H1 (cell line): ENCODE measurements at regions not wholly inside any gene's neighbourhood (a gene's known extent, or its start where the extent isn't known, plus 50 kb on each side); places are given as distances from the start of the nearest gene placed in this dataset.

Experiments
- CTCF ChIA-PET: fragments of 300-600 bp; sonication (Branson Sonifier 250); formaldehyde crosslinking; loops from one replicate; lab custom pipeline; 2021; ENCODE audit not compliant: partially characterized antibody; lab: Charles Lee
- POLR2A ChIA-PET: fragments of 300-600 bp; sonication (Branson Sonifier 250); formaldehyde crosslinking; loops from one replicate; lab custom pipeline; 2021; ENCODE audit warnings: inconsistent platforms; ENCODE audit not compliant: partially characterized antibody; lab: Charles Lee
- DNase-seq, 2 experiments: peaks; one replicate each; pipeline versions ENCODE4 v3.0.0 to v3.0.0-alpha.2; 2010 to 2022; ENCODE audit warnings: low spot score in 2 of 2, low read depth in 1 of 2, mixed read lengths in 1 of 2
- FAIRE-seq: peaks from 2 replicates; lab custom pipeline; 2011; peaks lifted over from hg19 to GRCh38; lab: Jason Lieb, UNC
- H2AFZ ChIP-seq: 2 replicates; pipeline ENCODE4 v1.8.1; 2012; ENCODE audit warnings: low read length, inconsistent platforms
- H2AK5ac ChIP-seq: 2 replicates; pipeline ENCODE4 v1.6.1; 2013; ENCODE audit warnings: low read depth, low read length
- H2BK120ac ChIP-seq: replicated peaks from 2 replicates; pipeline ENCODE3; 2013; ENCODE audit warnings: low read depth, low read length, inconsistent platforms
- H2BK12ac ChIP-seq: 2 replicates; pipeline ENCODE4 v1.6.1; 2013; ENCODE audit warnings: low read depth, low read length
- H2BK15ac ChIP-seq: 2 replicates; pipeline ENCODE4 v1.6.1; 2013; ENCODE audit warnings: low read length
- H2BK20ac ChIP-seq: 2 replicates; pipeline ENCODE4 v1.6.1; 2013; ENCODE audit warnings: low read length
- H2BK5ac ChIP-seq: 2 replicates; pipeline ENCODE4 v1.6.1; 2013; ENCODE audit warnings: low read depth, low read length
- H3K14ac ChIP-seq: 2 replicates; pipeline ENCODE4 v1.6.1; 2013; ENCODE audit warnings: inconsistent platforms; ENCODE audit not compliant: insufficient read length
- H3K18ac ChIP-seq: 2 replicates; pipeline ENCODE4 v1.6.1; 2013; ENCODE audit warnings: low read length; ENCODE audit errors: extremely low read depth
- H3K23ac ChIP-seq: 2 replicates; pipeline ENCODE4 v1.6.1; 2013; ENCODE audit warnings: inconsistent platforms; ENCODE audit not compliant: insufficient read length
- H3K23me2 ChIP-seq: 2 replicates; pipeline ENCODE4 v1.6.1; 2013; ENCODE audit warnings: low read depth, low read length
- H3K27ac ChIP-seq: 2 replicates; pipeline ENCODE4 v1.6.1; 2011; ENCODE audit warnings: low read depth, low read length, inconsistent platforms
- H3K27me3 ChIP-seq, 4 experiments: replicated peaks in 1 of 4; 1 replicate in 1 of 4; 2 replicates in 3 of 4; pipeline versions ENCODE4 v1.6.1 to v1.8.1; 2011 to 2013; ENCODE audit warnings: low read length in 3 of 4, mild to moderate bottlenecking in 3 of 4, inconsistent platforms in 2 of 4, mixed read lengths in 2 of 4, moderate library complexity in 1 of 4; ENCODE audit not compliant: control insufficient read depth in 3 of 4, insufficient read depth in 3 of 4; ENCODE audit errors: extremely low read depth in 1 of 4
- H3K36me3 ChIP-seq, 4 experiments: 2 replicates each; pipeline versions ENCODE4 v1.6.1 to v1.8.1; 2011 to 2013; ENCODE audit warnings: mild to moderate bottlenecking in 4 of 4, low read length in 3 of 4, moderate library complexity in 2 of 4, control low read depth in 1 of 4, inconsistent platforms in 1 of 4; ENCODE audit not compliant: insufficient read depth in 4 of 4, control insufficient read depth in 2 of 4
- H3K4ac ChIP-seq: replicated peaks from 2 replicates; pipeline ENCODE3; 2013; ENCODE audit warnings: low read length, low read depth, mixed read lengths, inconsistent platforms; ENCODE audit not compliant: insufficient read length
- H3K4me1 ChIP-seq, 4 experiments: replicated peaks in 1 of 4; 1 replicate in 1 of 4; 2 replicates in 3 of 4; pipeline versions ENCODE4 v1.6.1 to v1.8.1; 2011 to 2013; ENCODE audit warnings: low read length in 3 of 4, inconsistent platforms in 2 of 4, mixed read lengths in 1 of 4; ENCODE audit not compliant: insufficient read depth in 4 of 4, control insufficient read depth in 3 of 4
- H3K4me2 ChIP-seq, 2 experiments: 2 replicates each; pipeline versions ENCODE4 v1.6.1 to v1.8.1; 2011 to 2013; ENCODE audit warnings: low read depth in 2 of 2, low read length in 2 of 2, control low read depth in 1 of 2, inconsistent platforms in 1 of 2, mild to moderate bottlenecking in 1 of 2; ENCODE audit not compliant: insufficient read depth in 1 of 2
- H3K4me3 ChIP-seq, 4 experiments: fragments of 200-600, 300-600 bp in 1 of 4; sonication (generic), shearing (Covaris generic), sonication (Bioruptor Twin) in 1 of 4; 2 replicates each; pipeline versions ENCODE4 v1.5.1 to v1.8.1; 2011 to 2016; ENCODE audit warnings: low read length in 4 of 4, low read depth in 3 of 4, control low read depth in 2 of 4, inconsistent platforms in 2 of 4, mild to moderate bottlenecking in 2 of 4, mixed read lengths in 1 of 4, moderate library complexity in 1 of 4; ENCODE audit not compliant: insufficient read depth in 2 of 4; ENCODE audit errors: extremely low read depth in 1 of 4
- H3K56ac ChIP-seq: replicated peaks from 2 replicates; pipeline ENCODE3; 2013; ENCODE audit warnings: low read depth, mild to moderate bottlenecking, mixed read lengths, low read length, inconsistent platforms; ENCODE audit not compliant: insufficient read length
- H3K79me1 ChIP-seq: 2 replicates; pipeline ENCODE4 v1.6.1; 2013; ENCODE audit warnings: low read depth, low read length, control low read depth
- H3K79me2 ChIP-seq, 2 experiments: 2 replicates each; pipeline versions ENCODE4 v1.6.1 to v1.8.1; 2012 to 2013; ENCODE audit warnings: low read length in 2 of 2, mild to moderate bottlenecking in 2 of 2, inconsistent platforms in 1 of 2; ENCODE audit not compliant: insufficient read depth in 2 of 2, control insufficient read depth in 1 of 2
- H3K9ac ChIP-seq, 4 experiments: replicated peaks in 1 of 4; 1 replicate in 1 of 4; 2 replicates in 3 of 4; pipeline versions ENCODE4 v1.6.1 to v1.8.1; 2011 to 2013; ENCODE audit warnings: low read depth in 3 of 4, low read length in 3 of 4, control low read depth in 2 of 4, mild to moderate bottlenecking in 2 of 4, moderate library complexity in 2 of 4, inconsistent platforms in 1 of 4; ENCODE audit errors: extremely low read depth in 1 of 4
- H3K9me3 ChIP-seq, 2 experiments: 2 replicates each; pipeline versions ENCODE4 v1.6.1 to v1.8.1; 2012 to 2013; ENCODE audit warnings: mild to moderate bottlenecking in 2 of 2, moderate library complexity in 2 of 2, control low read depth in 1 of 2, inconsistent platforms in 1 of 2, low read depth in 1 of 2, low read length in 1 of 2, mixed read lengths in 1 of 2; ENCODE audit not compliant: insufficient read depth in 2 of 2
- H4K20me1 ChIP-seq, 2 experiments: replicated peaks in 1 of 2; 2 replicates each; pipeline versions ENCODE3 to v1.8.1; 2011 to 2013; ENCODE audit warnings: inconsistent platforms in 2 of 2, low read length in 2 of 2, mild to moderate bottlenecking in 1 of 2; ENCODE audit not compliant: insufficient read depth in 2 of 2, control insufficient read depth in 1 of 2
- H4K5ac ChIP-seq: 2 replicates; pipeline ENCODE4 v1.6.1; 2013; ENCODE audit warnings: low read length, low read depth, mixed read lengths, inconsistent platforms; ENCODE audit not compliant: insufficient read length
- H4K8ac ChIP-seq: 2 replicates; pipeline ENCODE4 v1.8.0; 2013; ENCODE audit warnings: mild to moderate bottlenecking, moderate library complexity, low read length, inconsistent platforms; ENCODE audit not compliant: insufficient read depth; ENCODE audit errors: extremely low read depth
- H4K91ac ChIP-seq: replicated peaks from 2 replicates; pipeline ENCODE3; 2013; ENCODE audit warnings: low read length, mixed read lengths, inconsistent platforms; ENCODE audit not compliant: insufficient read length
- BCL11A ChIP-seq, 2 experiments: IDR thresholded peaks; one replicate each; pipeline ENCODE4 v1.6.1; 2011; ENCODE audit warnings: low read depth in 2 of 2, low read length in 2 of 2, mild to moderate bottlenecking in 2 of 2
- EP300 ChIP-seq, 2 experiments: IDR thresholded peaks; 1 replicate in 1 of 2; 2 replicates in 1 of 2; pipeline ENCODE4 v1.6.1; 2011 to 2012; ENCODE audit warnings: low read depth in 2 of 2, low read length in 2 of 2, mild to moderate bottlenecking in 2 of 2, borderline replicate concordance in 1 of 2, inconsistent platforms in 1 of 2, moderate library complexity in 1 of 2
- HDAC2 ChIP-seq, 2 experiments: fragments of 300-600 bp in 1 of 2; sonication (generic) in 1 of 2; IDR thresholded peaks; 2 replicates each; pipeline ENCODE4 v1.6.1; 2011 to 2012; ENCODE audit warnings: low read depth in 2 of 2, low read length in 2 of 2, mild to moderate bottlenecking in 2 of 2, moderate library complexity in 2 of 2, borderline replicate concordance in 1 of 2, inconsistent platforms in 1 of 2
- HDAC6 ChIP-seq: IDR thresholded peaks from one replicate; pipeline ENCODE4 v1.7.1; 2012; ENCODE audit warnings: low read depth, mild to moderate bottlenecking, inconsistent platforms, low read length, moderate library complexity
- POU5F1 ChIP-seq: IDR thresholded peaks from 2 replicates; pipeline ENCODE4 v1.6.1; 2011; ENCODE audit warnings: low read depth, mild to moderate bottlenecking, low read length, moderate library complexity
- RNF2 ChIP-seq: fragments of 200-900, 300-1000 bp; sonication (generic); IDR thresholded peaks from 2 replicates; pipeline ENCODE4 v1.7.1; 2016; ENCODE audit warnings: borderline replicate concordance, low read depth, mild to moderate bottlenecking, antibody characterized with exemption, low read length; ENCODE audit not compliant: poor library complexity, severe bottlenecking; ENCODE audit errors: missing control alignments
- SIN3A ChIP-seq, 2 experiments: IDR thresholded peaks in 1 of 2; conservative IDR thresholded peaks in 1 of 2; 2 replicates each; pipeline ENCODE4 v1.6.1; 2011 to 2012; ENCODE audit warnings: low read length in 2 of 2, improper control_type of control experiment in 1 of 2, low read depth in 1 of 2, mild to moderate bottlenecking in 1 of 2
- SP2 ChIP-seq: IDR thresholded peaks from 2 replicates; pipeline ENCODE4 v1.6.1; 2012; ENCODE audit warnings: mild to moderate bottlenecking, low read length, inconsistent platforms
- SUZ12 ChIP-seq: fragments of 200-600 bp; sonication (generic); IDR thresholded peaks from 2 replicates; pipeline ENCODE4 v1.6.1; 2012; ENCODE audit warnings: mild to moderate bottlenecking, inconsistent platforms, low read length, moderate library complexity, mixed read lengths
- TAF1 ChIP-seq: IDR thresholded peaks from 2 replicates; pipeline ENCODE4 v1.6.1; 2011; ENCODE audit warnings: mild to moderate bottlenecking, low read depth, low read length
- TCF12 ChIP-seq: IDR thresholded peaks from 2 replicates; pipeline ENCODE4 v1.6.1; 2011; ENCODE audit warnings: low read depth, mild to moderate bottlenecking, low read length

GRCh38 chr1:119217309-119217828 lies 76.9 kb upstream of the WARS2 start:
- Histone ChIP-seq H4K91ac (no peak overlapping the region), H2BK15ac (no peak overlapping the region), H4K5ac (no peak overlapping the region), H2BK12ac (no peak overlapping the region), H3K4ac (no peak overlapping the region), H2BK120ac (no peak overlapping the region), H3K4me1 (no peaks in the 10 kb centered on the region), H3K14ac (no peak overlapping the region), H3K9ac (no peak overlapping the region), H3K4me3 (no peak overlapping the region), H2AFZ (no peak overlapping the region), H3K27ac (no peak overlapping the region), H2BK20ac (no peak overlapping the region), H3K56ac (no peak overlapping the region), H3K79me2 (no peaks in the 10 kb centered on the region), H2BK5ac (no peak overlapping the region), H3K36me3 (peaks cover 0 to 3% (median 0%) of the 10 kb centered on the region in 4 experiments; a peak in 1 of 8 replicates), H4K8ac (no peak overlapping the region), H3K9me3 (no peaks in the 10 kb centered on the region), H3K4me2 (no peak overlapping the region), H3K23me2 (no peaks in the 10 kb centered on the region; the same call in 1 of the 2 replicates), H3K79me1 (no peaks in the 10 kb centered on the region), H3K18ac (no peak overlapping the region), H2AK5ac (no peak overlapping the region), H3K27me3 (no peaks in the 10 kb centered on the region), H4K20me1 (no peaks in the 10 kb centered on the region), H3K23ac (no peak overlapping the region)
- DNase-seq (no peak), FAIRE-seq (no peak)
- CTCF ChIA-PET: interaction anchor here (1.2 to 1.8 kb wide), 3 partner anchors 11 to 59 kb away, joined by 3 to 6 read pairs (median 5); no protein-coding TSS in a partner anchor
- TF ChIP-seq HDAC6 (no peak), SIN3A (conservative IDR thresholded peaks at IDR 0.05 in 1 of 2, IDR thresholded peaks at IDR 0.05 in 1 of 2; ENCODE audit: low read depth in 1 of 2, low read length in 2 of 2) (no peak), HDAC2 (IDR thresholded peaks at IDR 0.05; ENCODE audit: borderline replicate concordance in 1 of 2, low read depth in 2 of 2, low read length in 2 of 2) (no peak), TAF1 (no peak), SP2 (no peak), POU5F1 (no peak), BCL11A (IDR thresholded peaks at IDR 0.05; ENCODE audit: low read depth in 2 of 2, low read length in 2 of 2) (no peak), EP300 (IDR thresholded peaks at IDR 0.05; ENCODE audit: borderline replicate concordance in 1 of 2, low read depth in 2 of 2, low read length in 2 of 2) (no peak), SUZ12 (no peak), TCF12 (no peak), RNF2 (no peak)
- POLR2A ChIA-PET: no interaction called here
